K562 (cell line): ENCODE measurements at regions not wholly inside any gene's neighbourhood (a gene's known extent, or its start where the extent isn't known, plus 50 kb on each side); places are given as distances from the start of the nearest gene placed in this dataset.

ENCODE experiments used
- ATF1 ChIP-seq, 2 experiments: fragments of 450-650 bp in 1 of 2; IDR thresholded peaks; 2 replicates each; pipeline ENCODE4 v1.6.1; 2016; ENCODE audit warnings: missing compliant biosample characterization in 1 of 2, missing genetic modification characterization in 1 of 2
- EP300 ChIP-seq: IDR thresholded peaks from 2 replicates; pipeline ENCODE4 v1.6.1; 2012; ENCODE audit warnings: low read length, improper control_type of control experiment
- FOXJ3 ChIP-seq: sonication (generic); formaldehyde crosslinking; IDR thresholded peaks from 2 replicates; pipeline ENCODE4 v1.4.0; 2020; ENCODE audit warnings: mild to moderate bottlenecking, missing genetic modification reagents
- ID3 ChIP-seq, 2 experiments: fragments of 250-450 bp in 1 of 2; fragments of 450-650 bp in 1 of 2; sonication (Bioruptor Pico) in 1 of 2; IDR thresholded peaks; 2 replicates each; pipeline versions ENCODE4 v1.6.1 to v1.8.0; 2016 to 2021; ENCODE audit warnings: mild to moderate bottlenecking in 2 of 2, moderate library complexity in 2 of 2, missing compliant biosample characterization in 1 of 2, missing genetic modification characterization in 1 of 2
- MITF ChIP-seq: IDR thresholded peaks from 2 replicates; pipeline ENCODE4 v1.6.1; 2014; ENCODE audit warnings: antibody characterized with exemption
- MTA1 ChIP-seq: fragments of 450-650 bp; IDR thresholded peaks from 2 replicates; pipeline ENCODE4 v1.6.1; 2017; ENCODE audit warnings: borderline replicate concordance
- NR2F6 ChIP-seq: fragments of 450-650 bp; formaldehyde crosslinking; IDR thresholded peaks from 2 replicates; pipeline ENCODE4 v1.4.0; 2020; ENCODE audit warnings: mild to moderate bottlenecking
- PCBP1 ChIP-seq: fragments of 200-400 bp; formaldehyde crosslinking; IDR thresholded peaks from 2 replicates; pipeline ENCODE4 v1.6.1; 2018; ENCODE audit warnings: mild to moderate bottlenecking, low read depth, low read length; ENCODE audit not compliant: poor library complexity, severe bottlenecking
- PTBP1 ChIP-seq: fragments of 200-400 bp; formaldehyde crosslinking; IDR thresholded peaks from 2 replicates; pipeline ENCODE4 v1.6.1; 2017; ENCODE audit warnings: low read depth, low read length
- TAF7 ChIP-seq: fragments of 450-650 bp; IDR thresholded peaks from 2 replicates; pipeline ENCODE4 v1.6.1; 2016; ENCODE audit warnings: missing genetic modification characterization, missing compliant biosample characterization
- ZBTB12 ChIP-seq: fragments of 250-450 bp; sonication (Bioruptor Pico); IDR thresholded peaks from 2 replicates; pipeline ENCODE4 v1.4.0; 2020
- ZBTB5 ChIP-seq: fragments of 450-650 bp; IDR thresholded peaks from 2 replicates; pipeline ENCODE4 v1.6.1; 2017; ENCODE audit warnings: antibody characterized with exemption
- ZNF121 ChIP-seq: sonication (generic); formaldehyde crosslinking; conservative IDR thresholded peaks from 2 replicates; pipeline ENCODE4 v1.8.0; 2022; ENCODE audit warnings: missing genetic modification reagents
- ZNF274 ChIP-seq: IDR thresholded peaks from 2 replicates; pipeline ENCODE4 v1.6.1; 2011; ENCODE audit warnings: low read depth, mild to moderate bottlenecking, low read length, moderate library complexity, borderline replicate concordance
- ZNF280A ChIP-seq: fragments of 450-650 bp; IDR thresholded peaks from 2 replicates; pipeline ENCODE4 v1.6.1; 2018; ENCODE audit warnings: mild to moderate bottlenecking, low read depth; ENCODE audit not compliant: partially characterized antibody
- ZNF444 ChIP-seq: fragments of 250-450 bp; sonication (Bioruptor Pico); IDR thresholded peaks from 2 replicates; pipeline ENCODE4 v1.4.0; 2020; ENCODE audit warnings: mild to moderate bottlenecking, moderate library complexity
- ZNF583 ChIP-seq: fragments of 250-450 bp; sonication (Bioruptor Pico); IDR thresholded peaks from 2 replicates; pipeline ENCODE4 v1.4.0; 2020
- ZNF766 ChIP-seq: fragments of 200-800 bp; sonication (Bioruptor generic); conservative IDR thresholded peaks from 2 replicates; pipeline ENCODE4 v1.6.1; 2016; ENCODE audit warnings: missing genetic modification characterization, missing compliant biosample characterization
- ZNF780A ChIP-seq: fragments of 250-450 bp; sonication (Bioruptor Pico); IDR thresholded peaks from 2 replicates; pipeline ENCODE4 v1.5.0; 2021; ENCODE audit warnings: mild to moderate bottlenecking
- ZSCAN29 ChIP-seq: fragments of 450-650 bp; IDR thresholded peaks from 2 replicates; pipeline ENCODE4 v1.6.1; 2017
- ZZZ3 ChIP-seq: fragments of 450-650 bp; IDR thresholded peaks from 2 replicates; pipeline ENCODE4 v1.6.1; 2016; ENCODE audit warnings: antibody characterized with exemption, mild to moderate bottlenecking, moderate library complexity

GRCh38 chr2:111698743-111699554 lies 185.0 kb downstream of the ANAPC1 start (continued):
- TF ChIP-seq ZSCAN29 (no peak), PTBP1 (no peak), ZBTB12 (0 out of 2 replicates have a peak, but pooled peaks have one; percentile 48), ZNF766 (CRISPR knock-in tag) (no peak; the same call in 1 of the 2 replicates), MITF (peak; percentile 50; the same call in 1 of the 2 replicates), PCBP1 (no peak), ZBTB5 (no peak), TAF7 (tag) (peak; percentile 89), ZNF121 (no peak), EP300 (peak; percentile 86), ZNF583 (peak; percentile 66; the same call in 1 of the 2 replicates), ID3 (CRISPR knock-in tag; IDR thresholded peaks at IDR 0.05) (no peak), ID3 (tag; IDR thresholded peaks at IDR 0.05) (peak; percentile 64), MTA1 (peak; percentile 84; the same call in 1 of the 2 replicates), ATF1 (CRISPR knock-in tag; IDR thresholded peaks at IDR 0.05) (no peak), ATF1 (tag; IDR thresholded peaks at IDR 0.05) (peak; percentile 90), ZNF444 (0 out of 2 replicates have a peak, but pooled peaks have one; percentile 9), ZNF280A (no peak), ZNF274 (no peak), NR2F6 (CRISPR knock-in tag) (0 out of 2 replicates have a peak, but pooled peaks have one; percentile 48), ZNF780A (no peak), ZZZ3 (no peak), FOXJ3 (CRISPR knock-in tag) (no peak)
